IPS-NIHi11 (cell line): ENCODE measurements at regions not wholly inside any gene's neighbourhood (a gene's known extent, or its start where the extent isn't known, plus 50 kb on each side); places are given as distances from the start of the nearest gene placed in this dataset.
A peak's percentile ranks its signal among the peaks of the same experiment; 100 is the strongest.

Experiments
- DNase-seq: peaks from one replicate; pipeline ENCODE4 v3.0.0; 2012; ENCODE audit warnings: mixed read lengths, low spot score

DNA sequence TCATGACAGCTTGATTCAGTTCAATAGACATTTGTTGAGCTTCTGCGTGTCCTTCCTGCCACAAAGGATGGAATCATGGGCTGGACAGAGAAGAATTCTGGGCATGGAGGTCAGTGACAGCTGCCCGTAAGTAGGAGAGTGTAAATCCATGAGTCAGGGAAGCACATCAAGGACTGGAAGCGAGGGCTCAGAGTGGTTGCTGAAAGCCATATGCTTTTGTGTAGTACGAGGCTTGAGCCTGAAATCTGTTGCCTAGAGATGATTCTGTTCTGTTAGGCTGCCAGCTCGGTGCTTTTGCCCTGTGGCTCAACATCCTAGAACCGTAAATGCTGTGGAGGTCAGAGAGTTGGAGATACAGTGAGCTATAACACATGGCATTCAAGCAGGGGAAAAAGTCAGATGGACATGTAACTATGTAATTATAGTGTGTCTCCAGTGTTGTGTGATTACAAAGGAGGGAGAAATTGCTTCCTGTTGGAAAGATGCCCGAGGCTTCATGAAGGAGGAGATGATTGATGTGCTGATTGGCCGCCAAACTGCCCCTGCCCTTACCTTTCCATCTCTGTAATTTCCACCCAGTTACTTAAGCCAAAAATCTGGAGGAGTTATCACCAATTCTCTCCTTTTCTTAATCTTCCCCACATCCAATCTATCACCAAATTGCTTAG, 92.8 kb upstream of the CACNA1E start:
- DNase-seq = no peak

DNA sequence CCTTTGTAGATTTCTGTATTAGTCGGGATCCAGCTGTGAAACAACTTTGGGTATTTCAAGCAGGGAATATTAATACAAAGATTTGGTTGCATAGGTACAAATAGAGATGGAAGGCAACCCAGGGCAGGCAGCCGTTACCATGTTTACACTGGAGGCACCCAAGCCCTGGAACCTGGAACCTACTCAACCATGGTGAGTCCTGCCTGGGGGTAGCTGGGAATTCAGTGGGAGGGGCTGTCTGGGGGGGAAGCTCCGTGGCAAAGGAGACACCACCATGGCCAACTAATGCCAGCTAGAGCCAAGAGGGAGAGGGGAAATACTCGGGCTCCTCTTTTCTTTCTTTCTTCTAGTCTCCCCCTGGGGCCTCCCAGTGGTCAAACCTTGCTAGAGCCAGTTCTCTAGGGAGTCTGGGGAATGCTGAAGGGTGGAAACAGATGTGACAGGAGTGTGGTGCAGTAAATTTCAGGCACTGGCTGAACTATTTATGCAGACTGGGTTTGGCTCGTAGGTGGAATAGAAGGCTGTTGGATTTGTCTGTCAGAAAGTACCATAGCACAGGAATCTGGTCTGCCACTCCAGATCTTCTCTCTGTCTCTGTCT, 91.9 kb upstream of the CACNA1E start:
- DNase-seq = peak; percentile 68

DNA sequence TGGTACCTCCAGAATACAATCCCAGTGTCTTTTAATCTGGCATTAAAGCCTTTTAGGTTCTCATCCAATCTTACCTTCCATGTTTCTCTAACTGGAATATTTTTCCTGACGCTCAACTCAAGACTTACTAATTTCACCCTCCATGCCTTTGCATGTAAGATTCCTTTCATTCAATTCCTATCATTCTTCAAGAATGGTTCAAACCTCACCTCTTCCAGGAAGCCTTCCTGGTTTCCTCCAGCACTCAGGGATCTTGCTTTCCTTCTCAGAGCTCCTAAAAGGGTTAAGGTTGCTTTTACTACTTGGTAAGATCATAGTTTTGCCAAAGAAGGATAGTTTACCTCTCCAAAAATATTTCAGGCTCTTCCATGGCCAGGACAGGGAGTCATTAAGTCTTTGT, 91.2 kb upstream of the CACNA1E start:
- no peak for DNase-seq

- no peak for DNase-seq
Measured at GRCh38 chr1:181392613-181393220, 90.6 kb upstream of the CACNA1E start.

GRCh38 chr1:181394766-181395165, 88.6 kb upstream of the CACNA1E start:
- no peak for DNase-seq

GRCh38 chr1:181396171-181396670, 87.1 kb upstream of the CACNA1E start:
- DNase-seq = no peak

- DNase-seq = no peak
Measured at GRCh38 chr1:181396811-181397210, 86.5 kb upstream of the CACNA1E start.

DNA sequence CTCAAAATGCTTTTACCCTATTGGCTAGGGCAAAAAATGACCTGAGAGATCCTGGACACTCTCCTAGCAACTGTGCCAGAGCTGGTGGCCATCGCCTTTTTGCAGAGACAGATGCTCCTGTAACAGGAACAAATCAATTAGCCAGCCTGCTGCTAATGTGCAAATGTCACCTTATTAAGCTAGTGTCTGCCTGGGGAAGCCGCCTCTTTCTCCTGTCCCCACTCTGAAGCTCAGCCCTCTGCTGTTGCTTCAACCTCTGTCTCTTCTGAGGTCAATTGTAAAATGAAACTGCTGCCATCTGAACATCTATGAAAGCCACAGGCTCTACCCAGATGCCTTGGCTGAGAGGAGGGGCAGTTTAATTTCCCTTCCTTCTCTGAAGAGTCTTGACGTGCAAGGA, 85.5 kb upstream of the CACNA1E start:
- DNase-seq = no peak

GRCh38 chr1:181398544-181398943, 84.8 kb upstream of the CACNA1E start:
- DNase-seq = no peak

GRCh38 chr1:181405584-181405983, 77.7 kb upstream of the CACNA1E start:
- no peak for DNase-seq

- DNase-seq = no peak
Measured at GRCh38 chr1:181406989-181407388, 76.3 kb upstream of the CACNA1E start.

GRCh38 chr1:181409981-181410380, 73.3 kb upstream of the CACNA1E start:
- DNase-seq = no peak

DNA sequence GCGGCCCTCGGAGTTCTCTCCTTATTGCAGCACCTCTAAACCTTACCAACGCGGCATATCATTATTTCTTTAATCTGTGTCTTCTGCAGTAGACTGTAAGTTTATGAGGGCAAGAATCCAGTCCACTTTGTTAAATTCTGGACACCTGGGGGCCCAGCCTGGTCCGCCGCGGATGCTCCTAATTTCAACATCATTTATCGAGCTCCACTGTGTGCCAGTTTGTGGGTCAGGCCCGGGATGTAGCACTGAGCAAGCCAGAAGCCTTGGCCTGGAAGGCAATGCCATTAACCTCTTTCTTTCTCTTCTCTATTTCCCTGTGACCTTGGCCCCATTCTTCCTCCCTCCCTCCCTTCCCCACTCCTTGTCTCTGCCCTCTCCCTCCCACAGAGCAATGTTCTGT, 70.6 kb upstream of the CACNA1E start:
- DNase-seq = no peak

DNA sequence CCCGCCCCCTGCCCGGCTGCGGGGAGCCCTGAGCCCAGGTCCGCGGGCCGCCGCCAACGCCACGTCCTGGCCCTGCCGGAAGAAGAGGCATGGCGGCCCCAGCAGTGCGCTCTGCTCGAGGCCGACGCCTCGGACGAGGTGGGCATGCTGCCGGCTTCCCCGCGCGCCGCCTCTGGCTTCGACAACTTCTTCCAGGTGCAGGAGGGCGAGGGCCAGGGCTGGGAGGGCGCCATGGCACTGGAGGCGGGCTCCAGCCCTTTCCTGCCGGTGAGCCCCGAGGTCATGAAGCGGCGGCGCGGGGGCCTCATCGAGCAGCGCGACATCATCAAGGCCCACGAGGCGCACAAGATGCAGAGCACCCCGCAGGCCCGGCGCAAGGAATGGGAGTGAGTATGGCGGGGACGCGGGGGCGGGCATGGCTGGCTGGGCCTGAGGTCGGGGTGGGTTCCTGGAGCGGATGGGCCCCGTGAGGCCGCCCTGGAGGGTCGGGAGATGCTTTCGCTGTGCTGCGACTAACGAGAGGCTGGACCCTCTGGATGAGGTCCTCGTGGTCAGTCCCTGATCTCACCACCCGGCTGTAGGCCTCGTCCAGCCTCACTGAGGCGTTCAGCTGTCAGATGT, 70.0 kb upstream of the CACNA1E start:
- no peak for DNase-seq

- no peak for DNase-seq
Measured at GRCh38 chr1:181413836-181414235, 69.5 kb upstream of the CACNA1E start.

GRCh38 chr1:181416268-181416860, 67.0 kb upstream of the CACNA1E start:
- no peak for DNase-seq

DNA sequence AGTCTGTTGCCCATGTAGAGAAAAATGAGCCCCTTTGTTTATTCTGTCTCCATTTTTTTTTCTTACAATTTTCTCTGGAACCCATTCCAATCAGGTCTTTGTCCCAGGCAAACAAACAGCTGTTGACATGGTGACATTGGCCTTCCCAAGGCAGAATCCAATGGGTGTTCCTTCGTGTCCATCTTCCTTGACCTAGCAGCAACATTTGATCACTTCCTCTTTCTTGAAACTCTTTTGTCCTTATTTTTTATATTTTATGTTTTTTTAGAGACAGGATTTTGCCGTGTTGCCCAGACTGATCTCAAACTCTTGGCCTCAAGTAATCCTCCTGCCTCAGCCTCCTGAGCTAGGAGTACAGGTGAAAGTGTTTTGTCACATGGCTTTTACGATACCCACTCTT, 65.4 kb upstream of the CACNA1E start:
- no peak for DNase-seq

GRCh38 chr1:181423301-181423918, 59.9 kb upstream of the CACNA1E start:
- DNase-seq = peak; percentile 73

DNA sequence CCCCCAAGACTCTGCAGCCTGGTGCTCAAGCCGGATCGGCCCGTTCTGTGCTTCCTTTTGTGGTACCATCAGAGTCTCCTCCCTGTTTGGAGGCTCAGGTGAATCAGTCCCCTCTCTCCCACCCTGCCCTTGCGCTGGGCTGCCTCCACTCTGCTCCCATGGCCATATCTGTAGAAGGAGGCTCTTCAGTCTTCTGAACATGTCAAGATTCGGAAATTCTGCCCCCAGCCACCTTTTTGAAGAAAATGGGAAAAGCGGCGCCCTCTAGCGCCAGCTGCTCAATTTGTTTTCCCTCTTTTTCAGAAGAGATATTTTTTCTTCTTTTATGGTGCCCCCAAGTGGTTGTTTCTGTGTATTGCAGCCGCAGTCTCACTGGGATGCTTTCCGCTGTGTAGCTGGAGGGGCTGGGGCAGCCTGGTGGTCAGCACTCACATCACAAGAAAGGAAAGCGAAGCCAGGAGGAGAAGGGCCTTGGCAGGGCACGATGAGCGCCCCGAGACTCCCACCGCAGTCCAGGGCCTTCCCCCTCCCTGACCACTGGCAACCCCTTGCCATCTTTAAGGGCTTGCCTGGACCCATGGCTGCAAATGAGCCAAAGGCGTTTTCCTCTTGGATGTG, 58.4 kb upstream of the CACNA1E start:
- peak; percentile 88 for DNase-seq

DNA sequence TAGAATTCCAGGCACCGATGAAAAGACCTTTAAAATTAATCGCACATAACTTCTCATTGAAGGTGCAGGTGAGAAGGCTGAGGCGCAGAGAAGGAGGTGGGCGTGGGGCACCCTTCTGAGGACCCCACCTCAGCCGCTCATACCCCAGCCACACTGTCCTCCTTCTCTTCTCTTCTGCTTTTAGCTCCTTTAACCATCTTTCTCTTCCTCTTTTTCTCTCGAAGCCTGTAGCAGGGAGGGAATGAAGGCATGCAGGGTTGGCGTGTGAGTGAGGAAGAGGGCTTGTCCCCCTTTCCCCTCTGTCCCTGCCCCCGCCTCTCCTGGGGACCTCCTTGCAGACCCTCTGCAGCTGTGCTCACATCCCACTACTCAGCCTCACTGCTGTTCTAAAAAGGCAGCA, 57.8 kb upstream of the CACNA1E start:
- DNase-seq = no peak

- no peak for DNase-seq
Measured at GRCh38 chr1:181429462-181429861, 53.9 kb upstream of the CACNA1E start.
